Lung (tissue), 11 donors: ENCODE measurements at regions not wholly inside any gene's neighbourhood (a gene's known extent, or its start where the extent isn't known, plus 50 kb on each side); places are given as distances from the start of the nearest gene placed in this dataset.

Source experiments
- ATAC-seq: fragments of 200-7000 bp; cut with Tn5 transposase; one replicate; pipeline ENCODE4 v1.9.1; 2020; ENCODE audit warnings: moderate number of reproducible peaks; ENCODE audit not compliant: insufficient read depth, low FRiP score
- DNase-seq, 3 donors: peaks; one replicate each; pipeline ENCODE4 v3.0.0-alpha.2; 2013 to 2017
- H3K27ac ChIP-seq, 2 donors: one replicate each; pipeline ENCODE4 v1.5.1; 2013; ENCODE audit warnings: mild to moderate bottlenecking in 2 of 2, moderate library complexity in 2 of 2, control low read depth in 1 of 2, inconsistent platforms in 1 of 2, low read depth in 1 of 2, low read length in 1 of 2
- H3K27me3 ChIP-seq, 3 donors: one replicate each; pipeline ENCODE4 v1.5.1; 2013; ENCODE audit warnings: low read length in 2 of 3; ENCODE audit not compliant: control insufficient read depth in 3 of 3, insufficient read depth in 3 of 3
- H3K36me3 ChIP-seq, 4 donors: one replicate each; pipeline ENCODE4 v1.5.1; 2013; ENCODE audit warnings: low read length in 4 of 4, mild to moderate bottlenecking in 1 of 4, moderate library complexity in 1 of 4; ENCODE audit not compliant: control insufficient read depth in 4 of 4, insufficient read depth in 4 of 4
- H3K4me1 ChIP-seq, 5 donors: one replicate each; pipeline ENCODE4 v1.5.1; 2013; ENCODE audit warnings: low read length in 5 of 5, mild to moderate bottlenecking in 2 of 5, moderate library complexity in 1 of 5; ENCODE audit not compliant: control insufficient read depth in 5 of 5, insufficient read depth in 5 of 5
- H3K4me3 ChIP-seq: one replicate; pipeline ENCODE4 v1.5.1; 2013; ENCODE audit warnings: mild to moderate bottlenecking, control low read depth, moderate library complexity
- H3K9ac ChIP-seq, 2 donors: one replicate each; pipeline ENCODE4 v1.5.1; 2013; ENCODE audit warnings: low read length in 2 of 2, control low read depth in 1 of 2; ENCODE audit not compliant: insufficient read depth in 1 of 2
- H3K9me3 ChIP-seq, 4 donors: one replicate each; pipeline ENCODE4 v1.5.1; 2013; ENCODE audit warnings: low read length in 3 of 4, mild to moderate bottlenecking in 1 of 4, moderate library complexity in 1 of 4; ENCODE audit not compliant: control insufficient read depth in 4 of 4, insufficient read depth in 3 of 4
- WGBS, 2 donors: extraction: QIAGEN DNeasy Blood & Tissue Kit; methylation state at CpG; one replicate each; pipeline ENCODE4 v1.1.7; 2013; 5-methylcytosine and 5-hydroxymethylcytosine counted together
- TF ChIP-seq, protein P1 (sequence below): IDR thresholded peaks from 2 replicates; pipeline ENCODE4 v1.5.1; 2012; ENCODE audit warnings: mild to moderate bottlenecking; ENCODE audit errors: control extremely low read depth, extremely low read depth
- donor health status: control.
- donor health status: control.
- donor health status: Bipolar disorder and iron deficiency.
- donor health status: healthy.
- donor health status: DM: yes; HTN: yes; CAD: no.

- Histone ChIP-seq H3K9me3 (peaks cover 0 to 3% (median 0%) of the 10 kb centered on the region in 4 donors), H3K27ac (no peak overlapping the region), H3K36me3 (no peaks in the 10 kb centered on the region), H3K4me3 (no peak overlapping the region), H3K9ac (no peak overlapping the region), H3K27me3 (no peaks in the 10 kb centered on the region), H3K4me1 (no peaks in the 10 kb centered on the region)
- WGBS, 2 donors, result 83% methylated on average over 11 of the region's 11 CpGs
- TF ChIP-seq, protein P1, sequence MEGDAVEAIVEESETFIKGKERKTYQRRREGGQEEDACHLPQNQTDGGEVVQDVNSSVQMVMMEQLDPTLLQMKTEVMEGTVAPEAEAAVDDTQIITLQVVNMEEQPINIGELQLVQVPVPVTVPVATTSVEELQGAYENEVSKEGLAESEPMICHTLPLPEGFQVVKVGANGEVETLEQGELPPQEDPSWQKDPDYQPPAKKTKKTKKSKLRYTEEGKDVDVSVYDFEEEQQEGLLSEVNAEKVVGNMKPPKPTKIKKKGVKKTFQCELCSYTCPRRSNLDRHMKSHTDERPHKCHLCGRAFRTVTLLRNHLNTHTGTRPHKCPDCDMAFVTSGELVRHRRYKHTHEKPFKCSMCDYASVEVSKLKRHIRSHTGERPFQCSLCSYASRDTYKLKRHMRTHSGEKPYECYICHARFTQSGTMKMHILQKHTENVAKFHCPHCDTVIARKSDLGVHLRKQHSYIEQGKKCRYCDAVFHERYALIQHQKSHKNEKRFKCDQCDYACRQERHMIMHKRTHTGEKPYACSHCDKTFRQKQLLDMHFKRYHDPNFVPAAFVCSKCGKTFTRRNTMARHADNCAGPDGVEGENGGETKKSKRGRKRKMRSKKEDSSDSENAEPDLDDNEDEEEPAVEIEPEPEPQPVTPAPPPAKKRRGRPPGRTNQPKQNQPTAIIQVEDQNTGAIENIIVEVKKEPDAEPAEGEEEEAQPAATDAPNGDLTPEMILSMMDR, result no peak
- ATAC-seq (no peak), DNase-seq (no peak)
Measured at GRCh38 chr2:143877056-143877455, 642.9 kb downstream of the ZEB2 start.

GRCh38 chr2:143875295-143876233, 644.4 kb downstream of the ZEB2 start:
- Histone ChIP-seq H3K4me1 (no peaks in the 10 kb centered on the region), H3K36me3 (no peaks in the 10 kb centered on the region), H3K9ac (no peak overlapping the region), H3K9me3 (peaks cover 0 to 3% (median 1%) of the 10 kb centered on the region in 4 donors), H3K27me3 (no peaks in the 10 kb centered on the region), H3K27ac (no peak overlapping the region), H3K4me3 (no peak overlapping the region)
- WGBS, 2 donors, result 84 to 94% methylated on average over 9 of the region's 9 CpGs
- TF ChIP-seq, protein P1, result no peak
- no peak for DNase-seq
- ATAC-seq, result no peak

GRCh38 chr2:143873886-143874285, 646.0 kb downstream of the ZEB2 start:
- ATAC-seq, result no peak
- 95 to 97% methylated on average over 3 of the region's 3 CpGs for WGBS, 2 donors

More at GRCh38 chr2:143873886-143874285, 646.0 kb downstream of the ZEB2 start:
- H3K9ac ChIP-seq, result no peak overlapping the region
- TF ChIP-seq, protein P1, result no peak
- H3K27me3 ChIP-seq, result no peaks in the 10 kb centered on the region
- no peak overlapping the region for H3K4me3 ChIP-seq
- no peak overlapping the region for H3K27ac ChIP-seq
- H3K9me3 ChIP-seq, result peaks cover 0 to 11% (median 4%) of the 10 kb centered on the region in 4 donors
- no peaks in the 10 kb centered on the region for H3K4me1 ChIP-seq
- no peak for DNase-seq
- no peaks in the 10 kb centered on the region for H3K36me3 ChIP-seq
